ENCODE measurements at regions not wholly inside any gene's neighbourhood (a gene's known extent, or its start where the extent isn't known, plus 50 kb on each side); places are given as distances from the start of the nearest gene placed in this dataset.

GRCh38 chr6:26292709-26293108 is 72.3 kb upstream of the BTN3A2 start:
- DNase-seq (ENCODE audit: low spot score), result no peak

GRCh38 chr6:26294302-26294701 is 70.7 kb upstream of the BTN3A2 start:
- no peak for DNase-seq (ENCODE audit: low spot score)

- DNase-seq (ENCODE audit: low spot score), result peak; percentile 40
Observed at GRCh38 chr6:26295691-26296555, 69.1 kb upstream of the BTN3A2 start.

GRCh38 chr6:26296556-26296856 is 68.5 kb upstream of the BTN3A2 start:
- no peak for DNase-seq (ENCODE audit: low spot score)

GRCh38 chr6:26296857-26297648 is 67.9 kb upstream of the BTN3A2 start:
- no peak for DNase-seq (ENCODE audit: low spot score)

- DNase-seq (ENCODE audit: low spot score), result no peak
Observed at GRCh38 chr6:26299286-26300042, 65.5 kb upstream of the BTN3A2 start.

- DNase-seq (ENCODE audit: low spot score), result no peak
Observed at GRCh38 chr6:26300043-26300331, 65.0 kb upstream of the BTN3A2 start.

- DNase-seq (ENCODE audit: low spot score), result no peak
Observed at GRCh38 chr6:26300359-26300758, 64.6 kb upstream of the BTN3A2 start.

GRCh38 chr6:26300828-26301227 is 64.2 kb upstream of the BTN3A2 start:
- DNase-seq (ENCODE audit: low spot score), result no peak

- DNase-seq (ENCODE audit: low spot score), result no peak
Observed at GRCh38 chr6:26301638-26302037, 63.4 kb upstream of the BTN3A2 start.

GRCh38 chr6:26302941-26303559 is 61.9 kb upstream of the BTN3A2 start:
- no peak for DNase-seq (ENCODE audit: low spot score)

- no peak for DNase-seq (ENCODE audit: low spot score)
Observed at GRCh38 chr6:26304213-26304796, 60.7 kb upstream of the BTN3A2 start.

GRCh38 chr6:26304797-26305640 is 60.0 kb upstream of the BTN3A2 start:
- no peak for DNase-seq (ENCODE audit: low spot score)

GRCh38 chr6:26305641-26305969 is 59.4 kb upstream of the BTN3A2 start:
- no peak for DNase-seq (ENCODE audit: low spot score)

GRCh38 chr6:26306232-26306631 is 58.8 kb upstream of the BTN3A2 start:
- DNase-seq (ENCODE audit: low spot score), result no peak

GRCh38 chr6:26307850-26308249 is 57.1 kb upstream of the BTN3A2 start:
- no peak for DNase-seq (ENCODE audit: low spot score)

GRCh38 chr6:26309731-26310142 is 55.3 kb upstream of the BTN3A2 start:
- no peak for DNase-seq (ENCODE audit: low spot score)

GRCh38 chr6:26311012-26311384 is 54.0 kb upstream of the BTN3A2 start:
- no peak for DNase-seq (ENCODE audit: low spot score)

- DNase-seq (ENCODE audit: low spot score), result no peak
Observed at GRCh38 chr6:26311385-26312095, 53.5 kb upstream of the BTN3A2 start.

GRCh38 chr6:26312096-26312463 is 52.9 kb upstream of the BTN3A2 start:
- DNase-seq (ENCODE audit: low spot score), result no peak

Measured in hepatic stellate cell (primary cell).